OCI-M2 (cell line): ENCODE measurements at regions not wholly inside any gene's neighbourhood (a gene's known extent, or its start where the extent isn't known, plus 50 kb on each side); places are given as distances from the start of the nearest gene placed in this dataset.
"Not testable (repeated sequence)": the region's sequence is repeated elsewhere in the genome, so short reads cannot be mapped to it uniquely, and the experiment has no call there.

Experiments used
- DNase-seq: peaks from one replicate; lab custom pipeline; 2025; ENCODE audit not compliant: unreplicated experiment; lab: John Stamatoyannopoulos, UW

DNA sequence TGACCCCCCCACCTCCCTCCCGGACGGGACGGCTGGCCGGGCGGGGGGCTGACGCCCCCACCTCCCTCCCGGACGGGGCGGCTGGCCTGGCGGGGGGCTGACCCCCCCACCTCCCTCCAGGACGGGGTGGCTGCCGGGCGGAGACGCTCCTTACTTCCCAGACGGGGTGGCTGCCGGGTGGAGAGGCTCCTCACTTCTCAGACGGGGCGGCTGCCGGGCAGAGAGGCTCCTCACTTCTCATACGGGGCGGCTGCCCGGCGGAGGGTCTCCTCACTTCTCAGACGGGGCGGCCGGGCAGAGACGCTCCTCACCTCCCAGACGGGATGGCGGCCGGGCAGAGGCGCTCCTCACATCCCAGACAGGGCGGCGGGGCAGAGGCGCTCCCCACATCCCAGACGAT is 84.7 kb downstream of the OR2B2 start:
- not testable (repeated sequence) for DNase-seq

DNA sequence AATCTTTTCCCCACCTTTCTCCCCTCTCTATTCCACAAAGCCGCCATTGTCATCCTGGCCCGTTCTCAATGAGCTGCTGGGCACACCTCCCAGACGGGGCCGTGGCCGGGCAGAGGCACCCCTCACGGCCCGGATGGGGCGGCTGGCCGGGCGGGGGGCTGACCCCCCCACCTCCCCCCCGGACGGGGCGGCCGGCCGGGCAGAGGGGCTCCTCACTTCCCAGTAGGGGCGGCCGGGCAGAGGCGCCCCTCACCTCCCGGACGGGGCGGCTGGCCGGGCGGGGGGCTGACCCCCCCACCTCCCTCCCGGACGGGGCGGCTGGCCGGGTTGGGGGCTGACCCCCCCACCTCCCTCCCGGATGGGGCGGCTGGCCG is 85.6 kb downstream of the OR2B2 start:
- DNase-seq: not testable (repeated sequence)

DNA sequence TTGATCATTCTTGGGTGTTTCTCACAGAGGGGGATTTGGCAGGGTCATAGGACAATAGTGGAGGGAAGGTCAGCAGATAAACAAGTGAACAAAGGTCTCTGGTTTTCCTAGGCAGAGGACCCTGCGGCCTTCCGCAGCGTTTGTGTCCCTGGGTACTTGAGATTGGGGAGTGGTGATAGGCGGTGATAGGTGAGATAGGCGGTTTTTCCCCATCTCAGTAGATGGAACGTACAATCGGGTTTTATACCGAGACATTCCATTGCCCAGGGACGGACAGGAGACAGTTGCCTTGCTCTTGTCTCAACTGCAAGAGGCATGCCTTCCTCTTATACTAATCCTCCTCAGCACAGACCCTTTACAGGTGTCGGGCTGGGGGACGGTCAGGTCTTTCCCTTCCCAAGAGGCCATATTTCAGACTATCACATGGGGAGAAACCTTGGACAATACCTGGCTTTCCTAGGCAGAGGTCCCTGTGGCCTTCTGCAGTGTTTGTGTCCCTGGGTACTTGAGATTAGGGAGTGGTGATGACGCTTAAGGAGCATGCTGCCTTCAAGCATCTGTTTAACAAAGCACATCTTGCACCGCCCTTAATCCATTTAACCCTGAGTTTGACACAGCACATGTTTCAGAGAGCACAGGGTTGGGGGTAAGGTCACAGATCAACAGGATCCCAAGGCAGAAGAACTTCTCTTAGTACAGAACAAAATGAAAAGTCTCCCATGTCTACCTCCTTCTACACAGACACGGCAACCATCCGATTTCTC is 86.2 kb downstream of the OR2B2 start:
- DNase-seq: not testable (repeated sequence)

DNA sequence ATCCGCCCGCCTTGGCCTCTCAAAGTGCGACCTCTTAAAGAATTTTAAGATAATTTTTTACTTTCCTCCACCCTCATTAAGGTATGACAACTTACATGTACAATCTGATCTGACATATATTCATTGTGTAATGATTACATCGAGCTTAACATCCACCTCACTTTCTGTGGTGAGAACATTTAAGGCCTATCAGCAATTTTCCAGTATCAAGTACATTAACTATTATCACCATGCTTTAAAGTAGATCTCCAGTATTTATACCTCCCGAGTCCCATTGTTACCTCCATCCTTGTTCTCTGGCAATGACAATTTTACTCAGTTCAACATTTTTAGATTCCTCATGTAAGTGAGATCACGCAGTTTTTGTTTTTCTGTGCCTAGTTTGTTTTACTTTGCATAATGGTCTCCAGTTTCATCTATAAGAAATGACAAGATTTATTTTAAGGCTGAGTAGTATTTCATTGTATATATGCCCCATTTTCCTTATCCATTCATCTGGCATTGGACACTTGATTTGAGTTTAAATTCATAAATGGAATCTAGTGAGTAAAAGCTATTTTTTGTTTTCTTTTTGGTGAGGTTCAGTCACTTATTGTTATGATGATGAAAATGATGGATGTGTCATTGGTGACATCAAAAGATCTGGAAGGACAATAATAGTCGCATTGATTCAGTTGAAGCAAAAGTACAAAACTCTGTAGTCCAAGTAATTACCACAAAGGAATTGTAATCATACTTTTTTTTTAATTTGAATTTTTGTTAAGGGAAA is 87.0 kb downstream of the OR2B2 start:
- DNase-seq: no peak

DNA sequence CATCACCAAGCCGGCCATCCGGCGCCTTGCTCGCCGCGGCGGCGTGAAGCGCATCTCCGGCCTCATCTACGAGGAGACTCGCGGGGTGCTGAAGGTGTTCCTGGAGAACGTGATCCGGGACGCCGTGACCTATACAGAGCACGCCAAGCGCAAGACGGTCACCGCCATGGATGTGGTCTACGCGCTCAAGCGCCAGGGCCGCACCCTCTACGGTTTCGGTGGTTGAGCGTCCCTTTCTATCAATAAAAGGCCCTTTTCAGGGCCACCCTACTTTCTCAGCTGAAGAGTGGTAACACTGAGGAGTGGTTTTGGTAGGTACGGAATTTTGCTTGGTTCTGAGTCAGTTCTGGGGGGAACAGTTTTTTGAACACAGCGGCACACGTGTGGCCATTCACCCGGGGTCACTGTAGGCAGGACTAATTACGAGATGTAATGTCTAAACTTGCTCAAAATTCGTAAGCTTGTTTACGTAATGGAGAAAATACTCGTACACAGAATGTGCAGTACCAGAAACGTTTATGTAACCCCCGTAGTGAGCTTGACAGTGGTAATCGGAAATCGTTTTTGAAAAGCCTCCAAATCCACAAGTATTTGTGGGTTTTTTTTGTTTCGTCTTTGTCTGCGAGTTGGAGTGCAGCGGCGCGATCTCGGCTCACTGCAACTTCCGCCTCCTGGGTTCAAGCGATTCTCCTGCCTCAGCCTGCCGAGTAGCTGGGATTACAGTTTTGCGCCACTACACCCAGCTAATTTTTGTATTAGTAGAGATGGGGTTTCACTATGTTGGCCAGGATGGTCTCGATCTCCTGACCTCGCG is 87.8 kb downstream of the OR2B2 start:
- not testable (repeated sequence) for DNase-seq

DNA sequence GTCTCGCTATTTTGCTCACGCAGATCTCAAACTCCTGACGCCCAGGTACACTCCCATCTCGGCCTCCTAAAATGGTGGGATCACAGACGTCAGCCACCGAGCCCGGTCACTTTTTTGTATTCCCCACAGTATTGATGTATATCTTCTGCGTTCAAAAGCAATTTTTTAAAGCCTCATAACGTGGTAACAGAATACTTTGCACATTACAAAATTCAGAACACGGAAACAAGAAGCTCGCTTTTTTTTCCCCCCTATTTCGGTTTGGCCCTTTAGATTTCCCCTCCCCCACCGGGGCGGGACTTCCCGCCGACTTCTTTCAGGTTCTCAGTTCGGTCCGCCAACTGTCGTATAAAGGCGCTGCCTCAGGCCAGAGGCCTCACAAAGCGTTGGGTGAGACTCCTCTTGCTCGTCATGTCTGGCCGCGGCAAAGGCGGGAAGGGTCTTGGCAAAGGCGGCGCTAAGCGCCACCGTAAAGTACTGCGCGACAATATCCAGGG is 88.4 kb downstream of the OR2B2 start:
- not testable (repeated sequence) for DNase-seq

DNA sequence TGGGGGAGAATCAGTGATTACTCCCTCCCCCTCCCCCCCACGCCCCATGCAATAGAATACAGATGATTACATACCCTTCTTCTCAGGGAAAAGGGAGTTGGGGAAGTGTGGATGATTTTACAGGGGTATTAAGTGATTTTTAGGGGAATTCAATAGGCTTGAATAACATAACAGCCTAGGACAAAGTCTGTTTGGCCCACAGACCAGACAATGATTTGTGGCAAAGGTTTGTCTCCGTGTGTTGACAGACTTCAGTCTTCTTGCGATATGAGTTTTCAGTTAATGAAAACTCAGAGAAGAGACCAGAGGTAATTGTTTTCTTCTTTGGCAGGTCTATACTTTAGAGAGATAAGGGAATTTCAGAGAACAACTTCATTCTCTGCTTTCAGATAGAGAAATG is 95.3 kb downstream of the OR2B2 start:
- DNase-seq: no peak

DNA sequence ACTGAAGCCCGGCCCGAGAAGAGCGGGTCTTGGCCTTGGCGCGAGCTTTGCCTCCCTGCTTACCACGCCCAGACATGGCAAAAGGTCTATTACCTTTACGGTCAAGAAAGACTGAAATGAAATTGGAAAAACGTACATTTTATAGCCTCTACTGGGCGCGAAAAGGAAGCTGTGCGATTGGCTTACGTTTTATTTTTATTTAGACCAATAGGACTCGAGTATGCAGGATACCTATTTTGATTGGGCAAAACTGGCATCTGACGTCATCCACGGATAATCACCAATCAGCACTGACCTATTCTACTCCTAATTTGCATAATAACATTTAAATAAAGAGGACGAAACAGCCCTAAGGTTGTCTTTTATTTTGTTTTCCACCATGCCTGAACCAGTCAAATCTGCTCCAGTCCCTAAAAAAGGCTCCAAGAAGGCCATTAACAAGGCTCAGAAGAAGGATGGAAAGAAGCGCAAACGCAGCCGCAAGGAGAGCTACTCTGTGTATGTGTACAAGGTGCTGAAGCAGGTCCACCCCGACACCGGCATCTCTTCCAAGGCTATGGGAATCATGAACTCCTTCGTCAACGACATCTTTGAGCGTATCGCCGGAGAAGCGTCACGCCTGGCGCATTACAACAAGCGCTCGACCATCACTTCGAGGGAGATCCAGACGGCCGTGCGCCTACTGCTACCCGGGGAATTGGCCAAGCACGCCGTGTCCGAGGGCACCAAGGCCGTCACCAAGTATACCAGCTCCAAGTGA is 97.4 kb downstream of the OR2B2 start:
- peak; percentile 96 for DNase-seq

DNA sequence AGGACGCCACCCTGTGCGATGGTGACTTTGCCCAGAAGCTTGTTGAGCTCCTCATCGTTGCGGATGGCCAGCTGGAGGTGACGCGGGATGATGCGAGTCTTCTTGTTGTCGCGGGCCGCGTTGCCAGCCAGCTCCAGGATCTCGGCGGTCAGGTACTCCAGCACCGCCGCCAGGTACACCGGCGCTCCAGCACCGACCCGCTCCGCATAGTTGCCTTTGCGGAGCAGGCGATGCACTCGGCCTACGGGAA is 97.9 kb downstream of the OR2B2 start:
- DNase-seq: not testable (repeated sequence)

DNA sequence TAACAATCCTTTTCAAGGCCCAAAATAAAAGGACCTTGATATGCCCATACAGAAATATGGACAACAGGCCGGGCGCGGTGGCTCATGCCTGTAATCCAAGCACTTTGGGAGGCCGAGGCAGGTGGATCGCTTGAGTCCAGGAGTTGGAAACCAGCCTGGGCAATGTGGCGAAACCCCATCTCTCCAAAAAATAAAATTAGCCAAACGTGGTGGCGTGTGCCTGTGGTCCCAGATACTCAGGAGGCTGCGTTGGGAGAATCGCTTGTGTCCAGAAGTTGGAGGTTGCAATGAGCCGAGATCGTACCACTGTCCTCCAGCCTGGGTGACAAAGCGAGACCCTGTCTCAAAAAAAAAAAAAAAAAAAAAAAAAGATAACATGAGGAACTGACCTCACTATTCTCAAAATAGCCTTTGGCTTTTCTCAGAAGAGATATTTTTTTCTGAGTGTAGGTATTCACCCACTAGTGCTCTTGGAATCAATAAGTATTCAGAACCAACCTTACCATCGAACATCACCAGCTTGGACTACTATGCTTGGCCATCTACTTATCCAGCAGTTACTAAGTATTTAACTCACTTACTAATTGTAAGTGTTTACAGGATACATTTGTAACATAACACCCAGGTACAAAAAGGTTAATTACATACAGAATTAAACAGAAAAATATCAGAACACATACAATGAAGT is 99.2 kb downstream of the OR2B2 start:
- DNase-seq: no peak

DNA sequence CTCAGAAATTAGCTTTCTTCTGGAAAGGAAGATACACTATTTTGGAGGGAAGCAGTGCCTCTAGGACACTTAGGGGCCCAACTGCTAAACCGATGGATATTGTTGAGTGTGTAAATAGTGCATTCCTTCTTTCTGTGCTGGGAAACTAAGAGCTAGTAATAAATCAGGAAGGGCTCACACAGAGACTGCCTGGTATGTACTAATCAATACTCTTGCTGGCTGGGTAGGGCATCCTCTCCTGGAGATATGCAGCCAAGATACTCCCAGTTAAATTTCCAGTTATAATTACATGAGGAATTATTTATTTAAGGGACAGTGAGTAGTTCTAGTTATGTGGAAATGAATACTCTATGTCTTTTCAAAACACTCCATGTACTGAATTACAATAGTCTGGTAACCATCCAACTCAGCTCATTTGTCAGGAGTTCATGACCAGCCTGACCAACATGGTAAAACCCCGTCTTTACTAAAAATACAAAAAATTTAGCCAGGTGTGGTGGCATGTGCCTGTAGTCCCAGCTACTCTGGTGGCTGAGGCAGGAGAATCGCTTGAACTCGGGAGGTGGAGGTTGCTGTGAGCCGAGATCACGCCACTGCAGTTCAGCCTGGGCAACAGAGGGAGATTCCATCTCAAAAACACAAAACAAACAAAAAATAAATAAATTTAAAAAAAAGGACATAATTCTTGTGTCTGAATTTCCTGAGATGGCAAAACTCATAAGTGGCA is 100.0 kb downstream of the OR2B2 start:
- DNase-seq: no peak

DNA sequence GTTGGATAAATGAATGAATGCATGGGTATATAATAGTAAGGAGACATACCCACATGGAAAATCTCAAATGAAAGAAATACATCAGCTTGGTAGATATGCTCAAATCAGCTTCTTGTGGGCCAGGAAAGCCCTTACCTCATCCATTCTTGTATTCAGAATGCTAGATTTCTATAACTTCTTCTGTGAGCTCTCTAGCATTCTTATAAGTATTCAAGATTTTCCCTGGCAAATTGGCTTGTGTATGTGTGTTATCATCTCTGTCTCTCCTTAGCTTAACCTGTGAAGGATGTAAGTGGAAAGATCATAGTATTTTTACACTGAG is 100.8 kb downstream of the OR2B2 start:
- no peak for DNase-seq

DNA sequence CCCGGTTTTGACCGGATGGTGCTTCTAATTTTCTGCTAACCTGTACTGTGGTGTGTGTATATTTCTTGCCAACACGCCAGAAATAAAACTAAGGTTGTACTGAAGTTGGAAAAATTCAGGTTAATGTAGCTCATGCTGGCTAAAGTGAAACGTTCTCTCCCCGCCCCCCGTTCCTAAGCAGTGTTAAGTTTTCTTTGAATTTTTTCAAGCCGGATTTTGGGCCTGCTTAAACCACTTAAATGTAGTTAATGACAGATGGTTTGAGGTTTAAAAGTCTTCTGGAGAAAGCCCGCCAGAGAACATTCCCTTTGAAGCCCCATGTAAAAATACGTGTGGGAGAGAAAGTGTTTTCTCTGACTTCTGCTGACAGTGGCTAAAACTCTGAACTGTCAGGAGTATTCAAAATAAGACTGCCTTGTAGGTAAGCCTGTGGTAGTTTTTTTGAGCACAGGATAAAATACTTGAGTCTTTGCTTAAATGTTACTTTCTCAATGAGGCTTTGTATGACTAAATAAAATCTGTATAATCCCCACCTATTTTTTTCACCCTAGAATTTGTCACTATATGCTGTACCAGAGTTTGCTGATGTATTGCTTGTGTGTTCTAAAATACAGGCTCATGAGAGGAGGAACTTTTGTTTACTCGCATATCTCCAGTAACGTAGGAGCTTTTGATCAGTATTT is 101.3 kb downstream of the OR2B2 start:
- DNase-seq: no peak

DNA sequence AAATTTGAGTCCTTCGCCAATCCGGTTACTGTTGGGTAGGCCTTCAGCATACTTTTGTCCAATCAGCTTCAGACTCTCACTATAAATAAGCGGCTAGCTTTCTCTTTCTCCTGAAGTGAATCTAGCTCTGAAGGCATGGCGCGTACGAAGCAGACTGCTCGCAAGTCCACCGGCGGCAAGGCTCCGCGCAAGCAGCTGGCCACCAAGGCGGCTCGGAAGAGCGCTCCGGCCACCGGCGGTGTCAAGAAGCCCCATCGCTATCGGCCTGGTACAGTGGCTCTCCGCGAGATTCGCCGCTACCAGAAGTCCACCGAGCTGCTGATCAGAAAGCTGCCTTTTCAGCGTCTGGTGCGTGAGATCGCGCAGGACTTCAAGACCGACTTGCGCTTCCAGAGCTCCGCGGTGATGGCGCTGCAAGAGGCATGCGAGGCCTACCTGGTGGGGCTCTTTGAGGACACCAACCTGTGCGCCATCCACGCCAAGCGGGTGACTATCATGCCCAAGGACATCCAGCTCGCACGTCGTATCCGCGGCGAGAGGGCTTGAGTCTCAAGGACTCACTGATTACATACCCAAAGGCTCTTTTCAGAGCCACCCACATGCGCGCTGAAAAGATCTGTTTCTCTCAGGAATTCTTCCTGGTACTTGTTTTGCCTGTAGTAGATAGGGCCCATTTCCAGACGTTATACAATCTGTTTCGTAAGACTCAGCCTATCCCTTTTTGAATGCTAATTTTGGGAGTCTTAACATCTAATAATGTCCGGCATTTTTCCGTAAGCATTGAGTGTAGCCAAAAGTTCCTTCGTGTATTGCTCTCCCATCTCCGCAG is 102.0 kb downstream of the OR2B2 start:
- DNase-seq: peak; percentile 90

DNA sequence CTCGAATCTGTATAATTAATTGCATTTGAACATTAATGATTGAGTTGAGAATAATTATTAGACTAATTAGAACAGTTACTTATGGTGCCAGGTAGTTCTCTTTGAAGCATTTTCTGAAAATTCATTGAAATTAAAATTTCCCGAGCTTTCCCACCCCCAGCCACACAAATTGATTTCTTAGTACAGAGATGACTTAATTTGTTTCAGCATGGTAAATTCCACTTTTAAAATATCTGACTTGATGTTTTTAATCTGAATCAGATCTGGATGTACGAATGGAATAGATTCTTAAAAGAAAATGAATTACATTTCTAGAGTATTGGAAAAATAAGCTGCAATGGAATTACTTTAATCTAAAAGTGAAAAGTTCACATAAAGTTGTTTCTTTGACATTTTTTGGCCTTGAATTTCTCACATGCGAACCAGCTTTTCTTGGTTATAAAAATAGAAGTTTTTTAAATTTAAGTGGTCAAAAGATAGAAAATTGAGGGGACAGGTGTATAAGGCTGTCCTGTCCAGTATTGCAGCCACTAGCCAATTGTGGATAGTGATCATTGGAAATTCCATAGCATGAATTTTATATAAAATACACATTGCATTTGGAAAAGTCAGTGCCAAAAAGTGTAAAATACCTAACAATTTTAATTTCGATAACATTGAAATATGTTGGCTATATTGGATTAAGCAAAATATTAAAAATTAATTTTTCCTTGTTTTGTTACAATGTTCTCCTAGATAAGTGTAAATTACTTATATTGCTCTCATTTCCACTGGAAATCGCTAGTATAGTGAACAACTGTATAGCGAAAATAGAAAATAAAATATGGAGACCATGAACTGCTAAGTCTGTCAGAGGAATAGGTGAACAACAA is 102.9 kb downstream of the OR2B2 start:
- no peak for DNase-seq

DNA sequence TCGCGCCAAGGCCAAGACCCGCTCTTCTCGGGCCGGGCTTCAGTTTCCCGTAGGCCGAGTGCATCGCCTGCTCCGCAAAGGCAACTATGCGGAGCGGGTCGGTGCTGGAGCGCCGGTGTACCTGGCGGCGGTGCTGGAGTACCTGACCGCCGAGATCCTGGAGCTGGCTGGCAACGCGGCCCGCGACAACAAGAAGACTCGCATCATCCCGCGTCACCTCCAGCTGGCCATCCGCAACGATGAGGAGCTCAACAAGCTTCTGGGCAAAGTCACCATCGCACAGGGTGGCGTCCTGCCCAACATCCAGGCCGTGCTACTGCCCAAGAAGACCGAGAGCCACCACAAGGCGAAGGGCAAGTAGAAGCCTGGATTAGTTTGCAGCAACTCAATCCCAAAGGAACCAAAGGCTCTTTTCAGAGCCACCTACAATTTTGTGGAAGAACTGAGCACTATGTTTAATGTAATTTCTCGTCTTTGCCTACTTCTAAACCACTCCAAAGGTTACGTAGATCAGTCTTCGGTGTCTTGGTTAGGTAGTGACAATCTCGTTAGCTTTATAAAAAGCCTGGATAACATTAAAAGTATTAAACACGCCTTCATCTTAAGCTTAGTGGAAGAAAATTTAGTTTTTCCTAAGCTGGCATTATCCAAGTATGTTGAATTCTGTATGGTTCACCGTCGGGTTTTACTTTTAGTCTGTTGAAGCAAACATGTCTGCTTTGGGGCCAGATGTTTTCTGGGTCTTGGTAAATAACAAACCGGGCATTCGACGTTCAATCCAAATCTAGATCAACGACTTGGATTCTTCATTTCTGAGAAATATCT is 103.7 kb downstream of the OR2B2 start:
- not testable (repeated sequence) for DNase-seq
